HCT116 (cell line): ENCODE measurements at regions not wholly inside any gene's neighbourhood (a gene's known extent, or its start where the extent isn't known, plus 50 kb on each side); places are given as distances from the start of the nearest gene placed in this dataset.

Source experiments
- EZH2 ChIP-seq: fragments of 200-600 bp; sonication (generic); IDR thresholded peaks from 2 replicates; pipeline ENCODE4 v1.6.1; 2017; ENCODE audit warnings: antibody characterized with exemption, mixed run types
- RAD21 ChIP-seq: IDR thresholded peaks from 2 replicates; pipeline ENCODE4 v1.6.1; 2012; ENCODE audit warnings: low read depth, mild to moderate bottlenecking
- TF ChIP-seq, protein P1 (sequence below): IDR thresholded peaks from 2 replicates; pipeline ENCODE4 v1.6.1; 2012
- TF ChIP-seq, protein P2 (sequence below), 3 experiments: fragments of 200-600 bp in 1 of 3; sonication (generic) in 1 of 3; IDR thresholded peaks in 2 of 3; conservative IDR thresholded peaks in 1 of 3; 2 replicates each; pipeline ENCODE4 v1.5.1; 2012 to 2017; ENCODE audit warnings: low read depth in 2 of 3, low read length in 2 of 3, antibody characterized with exemption in 1 of 3, borderline replicate concordance in 1 of 3, control low read depth in 1 of 3, mild to moderate bottlenecking in 1 of 3, mixed read lengths in 1 of 3, mixed run types in 1 of 3, moderate library complexity in 1 of 3; ENCODE audit not compliant: insufficient read depth in 1 of 3

- TF ChIP-seq RAD21 (no peak), EZH2 (no peak)
- TF ChIP-seq, protein P1, sequence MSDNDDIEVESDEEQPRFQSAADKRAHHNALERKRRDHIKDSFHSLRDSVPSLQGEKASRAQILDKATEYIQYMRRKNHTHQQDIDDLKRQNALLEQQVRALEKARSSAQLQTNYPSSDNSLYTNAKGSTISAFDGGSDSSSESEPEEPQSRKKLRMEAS = no peak
- TF ChIP-seq, protein P2, sequence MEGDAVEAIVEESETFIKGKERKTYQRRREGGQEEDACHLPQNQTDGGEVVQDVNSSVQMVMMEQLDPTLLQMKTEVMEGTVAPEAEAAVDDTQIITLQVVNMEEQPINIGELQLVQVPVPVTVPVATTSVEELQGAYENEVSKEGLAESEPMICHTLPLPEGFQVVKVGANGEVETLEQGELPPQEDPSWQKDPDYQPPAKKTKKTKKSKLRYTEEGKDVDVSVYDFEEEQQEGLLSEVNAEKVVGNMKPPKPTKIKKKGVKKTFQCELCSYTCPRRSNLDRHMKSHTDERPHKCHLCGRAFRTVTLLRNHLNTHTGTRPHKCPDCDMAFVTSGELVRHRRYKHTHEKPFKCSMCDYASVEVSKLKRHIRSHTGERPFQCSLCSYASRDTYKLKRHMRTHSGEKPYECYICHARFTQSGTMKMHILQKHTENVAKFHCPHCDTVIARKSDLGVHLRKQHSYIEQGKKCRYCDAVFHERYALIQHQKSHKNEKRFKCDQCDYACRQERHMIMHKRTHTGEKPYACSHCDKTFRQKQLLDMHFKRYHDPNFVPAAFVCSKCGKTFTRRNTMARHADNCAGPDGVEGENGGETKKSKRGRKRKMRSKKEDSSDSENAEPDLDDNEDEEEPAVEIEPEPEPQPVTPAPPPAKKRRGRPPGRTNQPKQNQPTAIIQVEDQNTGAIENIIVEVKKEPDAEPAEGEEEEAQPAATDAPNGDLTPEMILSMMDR (IDR thresholded peaks at IDR 0.05 in 2 of 3, conservative IDR thresholded peaks at IDR 0.05 in 1 of 3; ENCODE audit: borderline replicate concordance in 1 of 3, insufficient read depth in 1 of 3, low read depth in 2 of 3, low read length in 2 of 3) = no peak
Measured at GRCh38 chr5:136439367-136439766, 74.0 kb upstream of the TRPC7 start.
